GM06990 (cell line): ENCODE measurements at regions not wholly inside any gene's neighbourhood (a gene's known extent, or its start where the extent isn't known, plus 50 kb on each side); places are given as distances from the start of the nearest gene placed in this dataset.

Experiments
- DNase-seq: peaks from one replicate; pipeline ENCODE4 v3.0.0-alpha.2; 2011; ENCODE audit not compliant: insufficient read length; ENCODE audit errors: extremely low read depth
- H3K27me3 ChIP-seq: replicated peaks from 2 replicates; pipeline ENCODE4 v1.6.0; 2011; ENCODE audit warnings: low read length; ENCODE audit not compliant: control insufficient read depth, insufficient read depth
- H3K36me3 ChIP-seq: 2 replicates; pipeline ENCODE4 v1.5.1; 2011; ENCODE audit warnings: low read length; ENCODE audit not compliant: control insufficient read depth, insufficient read depth
- H3K4me3 ChIP-seq: replicated peaks from 2 replicates; pipeline ENCODE4 v1.5.1; 2011; ENCODE audit warnings: low read depth, mild to moderate bottlenecking, control low read depth, low read length
- CTCF ChIP-seq: IDR thresholded peaks from 2 replicates; pipeline ENCODE4 v1.5.1; 2011; ENCODE audit warnings: low read length, control low read depth, mild to moderate bottlenecking, inconsistent platforms; ENCODE audit not compliant: insufficient read depth, poor library complexity, severe bottlenecking

- H3K4me3 ChIP-seq, result no peak overlapping the region
- no peaks in the 10 kb centered on the region for H3K36me3 ChIP-seq
- DNase-seq, result no peak
- no peaks in the 10 kb centered on the region for H3K27me3 ChIP-seq
- no peak for TF ChIP-seq CTCF
These were observed 558.7 kb upstream of the USP15 start for GRCh38 chr12:61701471-61701870.

- H3K36me3 ChIP-seq, result no peaks in the 10 kb centered on the region
- TF ChIP-seq CTCF, result no peak
- H3K27me3 ChIP-seq, result no peaks in the 10 kb centered on the region
- no peak overlapping the region for H3K4me3 ChIP-seq
- DNase-seq, result no peak
These were observed 553.4 kb upstream of the USP15 start for GRCh38 chr12:61706783-61707182.

- no peak for DNase-seq
- TF ChIP-seq CTCF, result no peak
- H3K27me3 ChIP-seq, result no peaks in the 10 kb centered on the region
- no peak overlapping the region for H3K4me3 ChIP-seq
- no peaks in the 10 kb centered on the region for H3K36me3 ChIP-seq
These were observed 547.1 kb upstream of the USP15 start for GRCh38 chr12:61713121-61713520.

- Histone ChIP-seq H3K4me3 (no peak overlapping the region), H3K36me3 (no peaks in the 10 kb centered on the region), H3K27me3 (no peaks in the 10 kb centered on the region)
- no peak for TF ChIP-seq CTCF
- DNase-seq, result no peak
These were observed 542.2 kb upstream of the USP15 start for GRCh38 chr12:61717986-61718385.

- Histone ChIP-seq H3K27me3 (no peaks in the 10 kb centered on the region), H3K4me3 (no peak overlapping the region), H3K36me3 (no peaks in the 10 kb centered on the region)
- DNase-seq, result no peak
- no peak for TF ChIP-seq CTCF
These were observed 520.3 kb upstream of the USP15 start for GRCh38 chr12:61739925-61740324.

GRCh38 chr12:61750604-61751003, 509.6 kb upstream of the USP15 start:
- Histone ChIP-seq H3K36me3 (no peaks in the 10 kb centered on the region), H3K27me3 (no peaks in the 10 kb centered on the region), H3K4me3 (no peak overlapping the region)
- no peak for DNase-seq
- TF ChIP-seq CTCF, result no peak
